ENCODE measurements at regions not wholly inside any gene's neighbourhood (a gene's known extent, or its start where the extent isn't known, plus 50 kb on each side); places are given as distances from the start of the nearest gene placed in this dataset.

GRCh38 chr15:96223939-96224338, 106.6 kb upstream of the NR2F2 start:
- DNase-seq (ENCODE audit: low read depth), result no peak

DNA sequence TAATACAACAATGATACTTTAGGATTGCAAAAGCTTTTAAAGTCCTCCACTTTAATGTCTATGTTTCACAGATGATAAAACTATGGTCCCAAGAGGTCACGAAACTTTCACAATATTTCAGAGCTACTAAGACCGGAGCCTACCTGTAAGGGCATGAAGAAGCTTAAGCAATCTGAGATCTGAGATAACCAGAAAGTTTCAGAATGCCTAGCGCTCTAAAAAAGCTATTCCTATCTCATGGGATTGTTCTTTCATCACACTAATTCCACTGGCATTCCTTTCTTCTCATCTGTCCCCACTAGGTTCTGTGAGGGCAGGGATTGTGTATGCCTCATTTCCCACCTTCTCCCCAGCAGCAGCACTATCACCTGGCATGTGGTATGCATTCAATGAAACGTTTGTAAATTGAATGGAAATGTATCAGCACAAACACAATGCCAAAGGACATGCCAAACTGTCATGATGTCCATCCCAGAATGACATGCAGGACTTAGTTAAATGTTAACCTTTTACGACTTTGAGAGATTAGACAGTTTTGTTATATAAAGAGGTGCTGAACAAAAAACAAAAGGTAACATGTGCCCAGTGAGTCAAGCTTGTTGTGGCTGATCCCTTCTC, 104.7 kb upstream of the NR2F2 start:
- DNase-seq (ENCODE audit: low read depth), result no peak

DNA sequence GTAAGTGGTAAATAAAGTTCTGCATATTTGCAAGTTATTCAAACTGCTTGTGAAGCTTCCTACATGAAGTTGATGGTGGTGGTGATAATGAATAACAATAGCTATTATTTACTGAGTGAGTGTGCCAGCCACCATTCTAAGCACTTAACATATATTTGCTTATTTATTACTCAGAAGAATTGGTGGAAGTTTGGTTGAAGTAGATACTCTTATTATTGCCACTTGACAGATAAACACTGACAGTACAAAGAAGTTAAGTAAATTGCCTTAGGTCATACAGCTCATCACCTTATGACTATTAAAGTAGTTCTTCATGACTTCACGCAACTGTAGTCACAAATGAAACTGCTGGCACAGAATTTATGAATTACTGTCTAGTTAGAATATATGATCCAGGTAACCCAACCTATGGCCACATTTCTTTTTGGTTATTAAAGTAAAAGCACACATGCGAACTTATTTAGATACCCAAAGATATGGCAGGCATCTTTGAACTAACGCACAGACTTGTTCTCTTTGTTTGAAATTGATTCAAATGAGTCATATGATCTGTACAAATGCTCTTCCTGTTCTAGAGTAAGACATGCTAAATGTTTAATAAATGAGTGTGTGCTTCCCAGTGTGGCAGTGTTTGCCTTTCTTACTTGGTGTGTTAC, 99.8 kb upstream of the NR2F2 start:
- DNase-seq (ENCODE audit: low read depth), result no peak

DNA sequence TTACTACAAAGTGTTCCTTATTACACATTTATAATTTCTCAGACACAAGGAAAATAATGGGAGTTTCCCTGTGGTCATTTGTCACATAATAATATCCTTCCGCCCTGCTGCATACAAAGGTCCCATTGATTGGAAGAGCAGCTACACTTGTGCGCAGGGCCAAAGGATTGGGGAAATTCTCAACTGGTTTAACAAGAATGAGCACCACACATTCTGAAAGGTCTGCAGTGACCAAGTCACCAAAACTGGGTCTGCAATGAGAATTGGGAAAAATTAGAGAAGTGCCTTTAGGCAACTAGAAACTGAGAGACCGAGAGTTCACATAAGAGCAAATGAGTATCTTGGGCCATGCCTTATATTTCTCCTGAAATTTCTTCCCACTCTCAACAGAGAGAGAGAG, 98.2 kb upstream of the NR2F2 start:
- no peak for DNase-seq (ENCODE audit: low read depth)

GRCh38 chr15:96234109-96234892, 96.2 kb upstream of the NR2F2 start:
- DNase-seq (ENCODE audit: low read depth), result no peak

GRCh38 chr15:96237002-96237401, 93.5 kb upstream of the NR2F2 start:
- no peak for DNase-seq (ENCODE audit: low read depth)

DNA sequence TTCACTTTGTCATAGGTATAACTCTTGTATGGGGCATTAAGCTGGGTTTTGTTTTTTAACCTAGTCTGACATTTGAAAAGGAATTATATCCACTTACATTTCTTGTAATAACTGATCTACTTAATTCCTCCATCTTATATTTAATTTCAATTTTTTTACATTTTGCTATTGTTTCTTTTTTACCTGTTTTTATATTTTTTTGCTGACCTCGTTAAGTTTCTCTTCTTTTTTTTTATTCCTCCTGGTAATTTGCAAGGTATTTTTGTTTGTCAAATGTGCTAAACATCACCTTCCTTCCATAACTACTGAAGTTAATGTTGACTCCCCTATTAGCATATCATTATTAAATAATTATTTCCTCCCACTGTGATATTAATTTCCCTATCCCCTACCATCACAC, 87.7 kb upstream of the NR2F2 start:
- no peak for DNase-seq (ENCODE audit: low read depth)

DNA sequence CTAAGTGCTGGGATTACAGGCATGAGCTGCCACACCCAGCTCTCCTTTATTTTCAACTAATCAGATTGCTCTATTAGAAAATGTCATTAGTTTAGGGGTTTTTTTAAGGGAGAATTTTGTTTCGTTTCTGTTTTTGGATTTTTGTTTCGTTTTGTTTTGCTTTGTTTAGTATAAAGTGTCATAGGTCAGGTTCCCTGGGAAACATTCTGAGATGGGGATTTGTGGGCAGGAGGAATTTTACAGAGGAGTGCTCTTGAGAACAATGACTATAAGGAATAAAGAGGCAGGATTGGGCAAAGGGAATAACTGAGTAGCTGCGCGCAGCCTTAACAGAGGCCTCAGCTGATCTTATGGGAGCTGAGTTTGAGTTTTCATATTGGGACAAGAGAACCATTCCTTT, 86.8 kb upstream of the NR2F2 start:
- no peak for DNase-seq (ENCODE audit: low read depth)

- no peak for DNase-seq (ENCODE audit: low read depth)
Measured at GRCh38 chr15:96245252-96245651, 85.2 kb upstream of the NR2F2 start.

GRCh38 chr15:96246057-96246456, 84.4 kb upstream of the NR2F2 start:
- DNase-seq (ENCODE audit: low read depth), result no peak

DNA sequence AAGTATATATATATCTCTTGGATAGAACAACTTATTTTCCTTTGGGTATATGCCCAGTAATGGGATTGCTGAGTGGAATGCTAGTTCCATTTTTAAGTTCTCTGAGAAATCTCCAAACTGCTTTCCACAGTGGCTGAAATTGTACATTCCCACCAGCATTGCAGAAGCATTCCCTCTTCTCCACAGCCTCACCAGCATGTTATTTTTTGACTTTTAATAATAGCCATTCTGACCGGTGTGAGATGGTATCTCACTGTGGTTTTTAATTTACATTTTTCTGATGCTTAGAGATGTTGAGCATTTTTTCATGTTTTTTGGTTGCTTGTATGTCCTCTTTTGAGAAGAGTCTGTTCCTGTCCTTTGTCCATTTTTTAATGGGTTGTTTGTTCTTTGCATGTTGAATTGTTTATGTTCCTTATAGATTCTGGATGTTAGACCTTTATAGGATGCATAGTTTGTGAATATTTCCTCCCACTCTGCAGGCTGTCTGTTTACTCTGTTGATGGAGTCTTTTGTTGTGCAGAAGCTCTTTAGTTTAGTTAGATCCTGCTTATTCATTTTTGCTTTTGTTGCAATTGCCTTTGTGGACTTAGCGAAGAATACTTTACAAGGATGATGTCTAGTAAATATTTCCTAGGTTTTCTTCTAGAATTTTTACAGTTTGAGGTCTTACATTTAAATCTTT, 82.7 kb upstream of the NR2F2 start:
- no peak for DNase-seq (ENCODE audit: low read depth)

DNA sequence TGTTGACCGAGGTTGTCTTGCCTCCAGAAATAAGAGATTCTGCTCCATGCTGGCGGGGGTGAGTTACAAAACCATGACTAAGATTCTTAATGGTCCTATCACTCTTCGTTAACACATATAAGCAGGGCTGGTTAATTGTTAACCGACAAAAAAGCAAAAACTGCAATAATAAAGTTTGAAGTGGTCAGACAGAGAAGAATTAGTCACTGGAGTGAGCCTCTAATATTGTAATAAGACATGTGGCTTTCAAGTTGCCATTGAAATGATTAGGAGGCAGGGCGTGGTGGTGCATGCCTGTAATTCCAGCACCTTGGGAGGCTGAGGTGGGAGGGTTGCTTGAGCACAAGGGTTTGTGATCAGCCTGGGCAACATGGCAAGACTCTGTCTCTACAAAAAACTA, 78.4 kb upstream of the NR2F2 start:
- no peak for DNase-seq (ENCODE audit: low read depth)

GRCh38 chr15:96253006-96253747, 77.3 kb upstream of the NR2F2 start:
- no peak for DNase-seq (ENCODE audit: low read depth)

DNA sequence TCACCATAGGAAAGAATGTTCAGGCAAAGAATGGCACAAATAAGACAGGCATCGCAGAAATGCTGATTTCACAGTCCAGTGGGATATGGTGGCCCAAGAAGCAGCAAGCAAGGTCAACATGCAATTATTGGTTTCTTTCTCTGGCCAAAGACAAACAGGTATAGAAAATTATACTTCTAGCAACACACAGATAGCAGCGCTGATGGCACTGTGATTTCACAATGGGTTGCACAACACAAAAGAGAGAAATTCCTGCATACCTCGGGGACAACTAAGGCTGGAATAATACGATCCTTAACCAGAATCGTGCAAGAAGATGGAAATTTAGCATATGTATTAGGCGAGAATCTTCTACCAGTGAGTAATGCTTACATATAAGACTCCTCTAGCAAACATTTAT, 76.3 kb upstream of the NR2F2 start:
- DNase-seq (ENCODE audit: low read depth), result no peak

DNA sequence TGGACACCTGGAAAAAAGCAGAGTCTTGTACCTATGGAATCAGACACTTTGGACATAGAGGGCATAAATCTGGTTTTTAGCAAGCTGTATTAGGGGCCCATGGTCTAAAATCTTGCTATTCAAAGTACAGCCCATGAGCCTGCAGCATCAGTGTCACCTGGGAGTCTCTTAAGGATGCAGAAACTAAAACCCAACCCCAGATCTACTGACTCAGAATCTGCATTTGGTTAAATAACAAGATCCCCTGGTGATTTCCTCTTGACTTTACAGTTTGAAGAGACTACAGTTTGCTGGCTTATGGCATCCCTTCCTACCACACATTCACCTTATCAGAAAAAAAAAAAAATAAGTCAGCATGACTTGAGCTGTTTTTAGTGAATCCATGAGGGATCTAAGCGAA, 74.9 kb upstream of the NR2F2 start:
- no peak for DNase-seq (ENCODE audit: low read depth)

GRCh38 chr15:96261575-96262034, 68.9 kb upstream of the NR2F2 start:
- DNase-seq (ENCODE audit: low read depth), result no peak

GRCh38 chr15:96262097-96262496, 68.4 kb upstream of the NR2F2 start:
- DNase-seq (ENCODE audit: low read depth), result no peak

DNA sequence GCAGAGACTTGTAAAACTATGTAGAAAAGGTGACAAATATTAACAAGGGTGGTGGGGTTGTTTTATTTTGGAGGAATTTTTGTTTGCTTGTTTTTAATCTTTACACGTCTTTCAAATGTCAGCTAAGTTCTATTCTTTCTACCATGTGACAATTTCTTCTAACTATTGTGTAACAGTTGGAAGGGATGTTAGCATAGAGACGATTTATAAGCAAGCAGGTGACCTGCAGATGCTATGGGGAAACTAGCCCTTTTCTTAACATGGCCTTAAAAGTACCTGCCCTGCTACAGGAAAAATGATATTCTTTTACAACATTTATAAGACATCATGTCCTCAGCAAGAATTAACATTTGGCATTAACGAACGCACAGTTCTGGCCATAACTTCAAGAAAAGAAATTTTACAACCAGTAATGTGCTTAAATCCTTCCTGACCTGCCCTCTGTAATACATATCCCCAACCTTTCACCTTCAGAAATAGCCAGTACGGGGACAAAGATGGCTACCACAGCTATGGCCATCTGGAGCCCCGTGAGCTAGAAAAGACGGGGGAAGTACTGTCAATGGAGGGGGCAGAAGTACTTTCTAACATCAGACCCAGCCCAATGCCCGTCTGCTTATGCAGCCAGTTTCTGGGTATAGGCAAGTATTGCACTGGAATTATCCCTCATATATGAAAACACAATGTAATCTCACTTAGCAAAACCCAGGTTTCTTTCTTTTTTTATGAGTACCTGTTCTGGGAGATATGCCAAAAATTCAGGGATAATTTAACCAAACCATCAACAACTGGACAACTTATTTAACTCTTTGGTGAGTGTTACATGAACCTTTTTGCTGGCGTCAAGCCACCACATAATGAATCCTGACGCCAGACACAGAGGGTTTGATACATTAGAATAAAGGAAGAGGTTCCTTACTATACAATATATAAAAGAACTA, 67.7 kb upstream of the NR2F2 start:
- no peak for DNase-seq (ENCODE audit: low read depth)

GRCh38 chr15:96264351-96264798, 66.1 kb upstream of the NR2F2 start:
- no peak for DNase-seq (ENCODE audit: low read depth)

GRCh38 chr15:96264801-96265515, 65.5 kb upstream of the NR2F2 start:
- DNase-seq (ENCODE audit: low read depth), result no peak
